ENCODE measurements at regions not wholly inside any gene's neighbourhood (a gene's known extent, or its start where the extent isn't known, plus 50 kb on each side); places are given as distances from the start of the nearest gene placed in this dataset.

DNA sequence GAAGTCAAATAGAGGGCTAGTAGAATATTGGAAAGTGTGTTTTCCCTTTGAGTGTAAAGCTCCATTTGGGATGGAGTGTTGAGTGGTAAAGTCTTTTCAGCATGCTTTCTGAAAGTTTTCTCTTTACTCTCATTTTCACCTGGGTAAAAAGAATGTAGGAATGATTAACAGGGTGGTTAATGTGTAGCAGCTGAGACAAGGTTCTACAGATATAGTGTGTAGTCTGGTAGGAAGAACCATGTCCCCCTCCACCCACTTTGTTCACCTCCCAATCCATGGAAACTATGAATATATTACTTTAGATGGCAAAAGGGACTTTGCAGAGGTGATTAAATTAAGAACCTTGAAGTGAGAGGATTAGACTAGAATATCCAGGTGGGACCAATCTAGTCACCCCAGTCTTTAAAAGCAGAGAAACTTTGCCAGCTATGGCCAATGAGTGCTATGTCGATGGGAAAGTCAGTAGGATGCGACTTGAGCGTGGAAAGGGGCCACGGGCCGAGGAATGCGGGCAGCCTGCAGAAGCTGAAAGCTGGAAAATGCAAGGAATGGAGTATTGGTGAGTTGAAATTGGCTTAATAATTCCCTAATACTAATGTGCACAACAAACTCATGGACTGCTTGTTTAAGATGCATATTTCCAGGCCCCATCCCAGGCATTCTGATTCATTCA, 166.3 kb upstream of the AHR start:
- no peak for DNase-seq

DNA sequence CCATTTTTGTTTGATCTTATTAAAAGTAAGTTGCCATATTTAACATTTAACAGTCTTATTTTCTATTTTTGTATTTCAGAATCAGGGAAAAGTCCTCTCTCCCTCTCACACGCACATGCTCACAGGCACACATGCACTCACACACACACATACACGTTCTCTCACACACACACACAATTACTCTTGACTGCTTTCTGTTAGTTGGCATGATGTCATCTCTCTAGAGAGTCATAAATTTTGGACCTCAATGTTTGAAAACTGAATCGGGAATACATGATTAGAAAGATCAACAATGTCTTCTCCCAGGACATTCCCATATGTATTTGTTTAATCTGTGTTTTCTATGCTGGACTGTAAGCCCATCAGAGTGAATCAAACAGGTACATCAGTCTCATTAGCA, 165.7 kb upstream of the AHR start:
- DNase-seq = no peak

- no peak for DNase-seq
Observed at GRCh38 chr7:17133977-17134376, 164.5 kb upstream of the AHR start.

DNA sequence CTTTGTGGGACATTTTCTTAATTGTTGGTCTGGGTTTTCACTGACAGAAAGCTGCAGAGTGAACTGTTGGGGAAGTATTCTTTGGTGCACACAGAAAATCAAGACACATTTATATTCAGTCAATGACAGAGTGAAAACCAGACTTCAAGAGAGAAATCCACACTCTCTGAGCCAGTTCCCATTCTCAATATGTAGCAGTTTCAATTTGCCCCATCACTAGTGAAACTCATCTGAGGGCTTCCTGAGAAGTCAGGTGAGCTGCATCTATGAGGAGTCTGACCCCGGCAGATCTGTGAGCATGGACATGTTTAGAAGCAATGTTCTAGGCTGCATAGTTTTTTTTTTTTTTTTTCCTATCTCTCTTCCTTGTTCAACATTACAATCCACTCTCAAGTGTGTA, 163.7 kb upstream of the AHR start:
- no peak for DNase-seq

GRCh38 chr7:17136126-17136525, 162.3 kb upstream of the AHR start:
- DNase-seq = no peak

DNA sequence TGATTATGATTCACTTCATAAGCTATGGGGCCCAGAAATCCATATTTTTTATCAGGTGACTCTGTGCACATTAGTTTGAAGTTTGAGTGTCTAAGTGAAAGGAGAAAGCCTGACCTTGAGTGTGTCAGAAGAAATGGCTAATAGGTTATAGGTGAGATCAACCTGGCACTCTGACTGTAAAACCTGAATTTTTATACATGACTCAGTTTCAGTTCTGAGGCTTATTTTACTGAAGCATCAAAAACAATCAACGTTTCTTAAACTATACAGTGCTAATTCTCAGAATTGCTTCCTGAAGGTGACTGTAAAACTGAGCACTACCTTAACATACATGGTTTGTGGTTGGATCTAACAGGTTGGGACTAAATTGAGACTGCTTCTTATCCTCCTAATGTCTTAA, 159.4 kb upstream of the AHR start:
- peak; percentile 85 for DNase-seq

DNA sequence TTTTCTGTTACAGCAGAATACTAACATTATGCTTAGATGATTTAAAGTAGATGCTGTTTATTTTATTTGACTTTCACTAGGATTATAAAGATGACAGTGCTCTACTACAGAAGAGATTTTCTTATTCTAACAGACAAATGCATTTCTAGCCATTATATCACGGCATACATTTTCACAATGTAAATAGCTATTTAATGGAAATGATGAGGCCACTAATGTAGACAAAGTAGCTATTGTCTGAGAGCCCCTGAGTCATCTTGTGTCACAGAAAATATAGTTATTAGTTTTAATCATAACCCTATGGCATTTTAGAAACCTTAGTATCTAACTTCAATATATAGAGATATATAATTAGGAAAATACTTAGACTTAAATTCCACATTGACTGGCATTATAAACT, 158.0 kb upstream of the AHR start:
- DNase-seq = no peak

DNA sequence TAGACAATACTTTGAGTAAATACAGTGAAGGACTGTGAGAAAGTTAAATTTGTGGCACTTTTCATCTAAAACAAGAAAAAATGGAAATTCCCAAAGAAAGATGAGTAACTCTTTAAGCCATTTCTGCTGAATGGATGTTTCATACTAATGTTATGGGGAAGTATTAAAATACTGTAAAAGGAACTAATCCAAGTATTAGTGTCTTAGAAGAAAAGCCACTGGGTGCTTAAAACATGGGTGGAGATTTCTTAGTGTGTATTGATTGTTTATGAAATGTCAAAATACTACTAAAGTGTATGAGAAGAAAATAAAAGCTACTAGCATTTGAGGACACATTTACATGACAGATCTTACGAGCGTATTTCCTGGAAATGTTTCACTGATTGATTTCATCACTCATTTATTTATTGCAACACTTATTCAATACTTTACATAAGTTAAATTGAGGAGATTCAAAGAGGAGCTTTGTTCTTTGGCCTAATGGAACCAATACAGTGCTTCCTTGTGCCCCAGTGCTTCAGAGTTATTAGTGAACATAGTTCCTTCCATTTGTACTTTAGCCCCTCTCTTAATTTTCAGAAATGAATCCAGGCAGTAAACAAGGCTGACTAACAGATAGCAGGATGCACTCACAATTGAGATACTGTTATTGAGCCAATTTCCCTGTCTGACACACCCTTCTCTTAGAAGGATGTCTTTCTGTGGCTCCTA, 155.5 kb upstream of the AHR start:
- peak; percentile 44 for DNase-seq

GRCh38 chr7:17144322-17144721, 154.1 kb upstream of the AHR start:
- DNase-seq = peak; percentile 94

GRCh38 chr7:17146621-17147020, 151.8 kb upstream of the AHR start:
- no peak for DNase-seq

- no peak for DNase-seq
Observed at GRCh38 chr7:17147409-17147808, 151.0 kb upstream of the AHR start.

DNA sequence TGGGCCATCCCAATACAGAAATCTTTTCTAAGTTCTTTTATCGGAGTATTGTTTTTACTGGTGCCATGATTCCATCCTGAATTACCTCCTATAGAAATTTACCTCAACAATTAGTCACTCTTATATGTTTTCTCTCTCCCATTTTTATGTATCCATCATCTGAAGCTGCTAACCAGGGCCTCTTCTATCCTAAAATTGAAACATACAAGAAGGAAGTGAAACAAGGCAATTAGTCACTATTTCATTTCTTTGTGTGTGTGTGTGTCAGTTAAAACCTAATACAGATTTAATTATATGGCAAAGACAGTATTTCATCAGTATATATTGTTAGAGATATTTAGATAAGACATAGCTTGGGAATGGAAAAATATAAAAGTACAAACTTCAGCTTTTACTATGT, 148.4 kb upstream of the AHR start:
- no peak for DNase-seq

- peak; percentile 36 for DNase-seq
Observed at GRCh38 chr7:17152721-17153120, 145.7 kb upstream of the AHR start.

GRCh38 chr7:17153536-17153935, 144.9 kb upstream of the AHR start:
- no peak for DNase-seq

DNA sequence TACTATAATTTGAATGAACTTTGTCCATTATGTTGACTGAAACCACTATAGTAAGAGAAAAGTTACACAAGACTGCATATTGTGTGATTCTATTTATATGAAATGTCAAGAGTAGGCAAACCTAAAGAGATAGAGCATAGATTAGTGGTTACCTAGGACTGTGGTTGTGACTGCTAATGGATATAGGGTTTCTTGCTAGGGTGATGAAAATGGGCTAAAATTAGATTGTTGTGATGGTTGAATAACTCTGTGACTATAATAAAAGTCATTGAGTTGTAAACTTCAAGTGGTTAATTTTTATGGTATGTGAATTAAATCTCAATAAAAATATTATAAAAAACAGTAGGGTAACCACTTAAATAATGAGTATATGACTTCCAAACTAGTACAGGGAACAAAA, 142.9 kb upstream of the AHR start:
- DNase-seq = no peak

GRCh38 chr7:17158261-17158660, 140.2 kb upstream of the AHR start:
- DNase-seq = no peak

- DNase-seq = no peak
Observed at GRCh38 chr7:17159500-17160037, 138.9 kb upstream of the AHR start.

GRCh38 chr7:17166824-17167379, 131.6 kb upstream of the AHR start:
- no peak for DNase-seq

- no peak for DNase-seq
Observed at GRCh38 chr7:17168416-17168815, 130.0 kb upstream of the AHR start.

DNA sequence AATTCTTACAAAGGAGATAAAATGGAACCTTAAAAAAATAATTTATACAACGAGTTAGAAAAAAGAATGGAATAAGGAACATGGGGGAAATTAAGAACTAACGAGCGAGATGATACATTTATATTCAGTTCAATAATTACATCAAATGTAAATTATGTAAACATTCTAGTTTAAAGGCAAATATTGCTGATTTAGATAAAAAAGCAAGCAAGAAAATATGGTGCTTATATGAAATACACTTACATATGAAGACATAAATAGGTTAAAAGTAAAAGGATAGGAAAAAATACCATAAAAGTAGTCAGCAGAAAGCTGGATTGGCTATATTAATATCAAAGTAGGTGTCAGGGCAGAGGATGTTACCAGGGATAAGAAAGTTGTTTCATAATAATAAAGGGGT, 127.0 kb upstream of the AHR start:
- no peak for DNase-seq

- DNase-seq = no peak
Observed at GRCh38 chr7:17176371-17177032, 122.0 kb upstream of the AHR start.

GRCh38 chr7:17178545-17178944, 119.9 kb upstream of the AHR start:
- DNase-seq = no peak

DNA sequence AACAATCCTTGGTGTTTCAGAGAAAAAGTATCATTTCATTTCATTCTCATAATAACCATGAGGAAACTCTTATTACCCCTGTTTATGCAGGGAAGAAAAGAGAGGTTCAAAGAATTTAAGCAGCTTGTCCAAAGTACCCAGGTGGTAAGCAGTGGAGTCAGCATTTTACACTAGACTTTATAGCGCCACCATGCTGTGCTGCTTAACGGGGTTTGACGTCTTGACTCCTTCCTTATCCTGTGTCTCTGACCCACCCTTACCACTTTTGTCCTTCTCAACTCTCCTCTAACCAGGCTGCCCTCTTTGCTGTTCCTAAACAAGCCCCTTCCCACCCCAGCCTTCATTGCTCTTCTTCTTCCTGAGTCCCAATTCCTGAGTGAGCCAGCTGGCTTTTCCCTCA, 117.0 kb upstream of the AHR start:
- no peak for DNase-seq

All from CD4-positive, alpha-beta T cell treated with Interleukin-4 for 4 hours (primary cell).